Endothelial cell of umbilical vein (primary cell): ENCODE measurements at regions not wholly inside any gene's neighbourhood (a gene's known extent, or its start where the extent isn't known, plus 50 kb on each side); places are given as distances from the start of the nearest gene placed in this dataset.

Experiments used
- BruUV-seq: library from RNA; stranded (reverse); fragments of 400-500 nt; replicated peaks from 2 replicates; lab custom pipeline; 2021; lab: Mats Ljungman, UMichigan
- CTCF ChIA-PET: fragments of 300-600, 350-600 bp; sonication (Branson Sonifier 250); formaldehyde crosslinking; loops from one replicate; lab custom pipeline; 2021; ENCODE audit warnings: antibody characterized with exemption, inconsistent platforms; lab: Charles Lee
- POLR2A ChIA-PET: fragments of 300-600, 350-600 bp; sonication (Branson Sonifier 250); formaldehyde crosslinking; loops from one replicate; lab custom pipeline; 2021; ENCODE audit warnings: antibody characterized with exemption, inconsistent platforms; lab: Charles Lee
- DNase-seq: peaks from one replicate; pipeline ENCODE4 v3.0.0-alpha.2; 2011; ENCODE audit warnings: low read depth, low spot score
- FAIRE-seq: peaks from 2 replicates; lab custom pipeline; 2011; peaks lifted over from hg19 to GRCh38; lab: Jason Lieb, UNC
- H2AFZ ChIP-seq: 2 replicates; pipeline ENCODE4 v1.6.0; 2012; ENCODE audit warnings: low read depth, low read length, control low read depth, inconsistent platforms
- H3K27ac ChIP-seq: 2 replicates; pipeline ENCODE4 v1.5.1; 2011; ENCODE audit warnings: low read depth, mild to moderate bottlenecking, control low read depth, low read length, moderate library complexity; ENCODE audit not compliant: insufficient read depth
- H3K27me3 ChIP-seq, 2 experiments: 2 replicates each; pipeline versions ENCODE4 v1.6.0 to v1.6.1; 2011; ENCODE audit warnings: low read length in 2 of 2, mixed read lengths in 1 of 2; ENCODE audit not compliant: control insufficient read depth in 2 of 2, insufficient read depth in 2 of 2
- H3K36me3 ChIP-seq, 2 experiments: 2 replicates in 1 of 2; 3 replicates in 1 of 2; pipeline ENCODE4 v1.5.1; 2011; ENCODE audit warnings: low read length in 2 of 2, mild to moderate bottlenecking in 1 of 2, moderate library complexity in 1 of 2; ENCODE audit not compliant: control insufficient read depth in 2 of 2, insufficient read depth in 2 of 2; ENCODE audit errors: extremely low read depth in 1 of 2
- H3K4me1 ChIP-seq: 3 replicates; pipeline ENCODE4 v1.5.1; 2011; ENCODE audit warnings: mild to moderate bottlenecking, low read length; ENCODE audit not compliant: control insufficient read depth, insufficient read depth; ENCODE audit errors: extremely low read depth
- H3K4me2 ChIP-seq: 2 replicates; pipeline ENCODE4 v1.6.1; 2011; ENCODE audit warnings: low read length, control low read depth, mixed read lengths; ENCODE audit not compliant: insufficient read depth
- H3K4me3 ChIP-seq, 3 experiments: fragments of 200-600 bp in 1 of 3; sonication (generic), shearing (Covaris generic) in 1 of 3; replicated peaks in 1 of 3; 2 replicates each; pipeline ENCODE4 v1.5.1; 2011 to 2016; ENCODE audit warnings: control low read depth in 3 of 3, low read length in 3 of 3, mild to moderate bottlenecking in 2 of 3, inconsistent platforms in 1 of 3, low read depth in 1 of 3, moderate library complexity in 1 of 3; ENCODE audit not compliant: insufficient read depth in 1 of 3
- H3K79me2 ChIP-seq: 2 replicates; pipeline ENCODE4 v1.6.0; 2012; ENCODE audit warnings: low read length, inconsistent platforms; ENCODE audit not compliant: control insufficient read depth, insufficient read depth
- H3K9ac ChIP-seq: replicated peaks from 2 replicates; pipeline ENCODE3; 2011; ENCODE audit warnings: low read length, control low read depth; ENCODE audit not compliant: insufficient read depth; ENCODE audit errors: extremely low read depth
- H3K9me1 ChIP-seq: replicated peaks from 3 replicates; pipeline ENCODE4 v1.6.0; 2011; ENCODE audit warnings: mild to moderate bottlenecking, low read length; ENCODE audit not compliant: control insufficient read depth, insufficient read depth; ENCODE audit errors: extremely low read depth
- H3K9me3 ChIP-seq: replicated peaks from 2 replicates; pipeline ENCODE4 v1.5.1; 2012; ENCODE audit warnings: low read length, inconsistent platforms; ENCODE audit not compliant: control insufficient read depth, insufficient read depth
- H4K20me1 ChIP-seq: replicated peaks from 2 replicates; pipeline ENCODE3; 2011; ENCODE audit warnings: mild to moderate bottlenecking, low read length; ENCODE audit not compliant: control insufficient read depth, insufficient read depth; ENCODE audit errors: extremely low read depth
- EZH2 ChIP-seq: IDR thresholded peaks from 2 replicates; pipeline ENCODE4 v1.6.1; 2012; ENCODE audit warnings: borderline replicate concordance, low read depth, mild to moderate bottlenecking, moderate library complexity, low read length, inconsistent platforms; ENCODE audit not compliant: severe bottlenecking
- FOS ChIP-seq: IDR thresholded peaks from 2 replicates; pipeline ENCODE4 v1.6.1; 2011; ENCODE audit warnings: mild to moderate bottlenecking, low read length, moderate library complexity, borderline replicate concordance; ENCODE audit not compliant: insufficient read depth
- GATA2 ChIP-seq: IDR thresholded peaks from 2 replicates; pipeline ENCODE4 v1.7.0; 2011; ENCODE audit warnings: low read depth, mild to moderate bottlenecking, moderate library complexity, mixed read lengths, low read length; ENCODE audit not compliant: insufficient read length, insufficient read depth
- JUN ChIP-seq: IDR thresholded peaks from 2 replicates; pipeline ENCODE4 v1.6.1; 2011; ENCODE audit warnings: borderline replicate concordance, low read depth; ENCODE audit not compliant: insufficient read length, insufficient read depth
- MYC ChIP-seq: IDR thresholded peaks from one replicate; pipeline ENCODE4 v1.6.1; 2011; ENCODE audit warnings: mild to moderate bottlenecking, low read depth, low read length
- POLR2A ChIP-seq: IDR thresholded peaks from 2 replicates; pipeline ENCODE4 v1.6.1; 2012; ENCODE audit warnings: low read depth, mild to moderate bottlenecking, control low read depth, low read length
- POLR2AphosphoS5 ChIP-seq: IDR thresholded peaks from 2 replicates; pipeline ENCODE4 v1.6.1; 2012; ENCODE audit warnings: low read depth, mild to moderate bottlenecking, control low read depth, low read length, moderate library complexity; ENCODE audit not compliant: insufficient read depth
- dilution Hi-C: fragments of 300-500 bp; cut with MboI; formaldehyde crosslinking; loops from one replicate; pipeline ENCODE4 v1.15.0; 2019; ENCODE audit warnings: low sequenced_read_pairs; ENCODE audit not compliant: extremely low pct_ligation_motif_present
- intact Hi-C: fragments of 100-400 bp; cut with micrococcal nuclease; formaldehyde crosslinking; loops from one replicate; pipeline ENCODE4 v1.10.0; 2022
- TF ChIP-seq, protein P1 (sequence below), 2 donors: IDR thresholded peaks; 1 replicate in 1 of 2; 2 replicates in 1 of 2; pipeline ENCODE4 v1.5.1; 2011; ENCODE audit warnings: low read length in 2 of 2, mild to moderate bottlenecking in 2 of 2, moderate library complexity in 2 of 2, control low read depth in 1 of 2, inconsistent platforms in 1 of 2, low read depth in 1 of 2; ENCODE audit not compliant: insufficient read depth in 1 of 2; ENCODE audit errors: extremely low read depth in 1 of 2
- TF ChIP-seq, protein P2 (sequence below): IDR thresholded peaks from 2 replicates; pipeline ENCODE4 v1.6.1; 2011; ENCODE audit not compliant: insufficient read depth, insufficient read length

DNA sequence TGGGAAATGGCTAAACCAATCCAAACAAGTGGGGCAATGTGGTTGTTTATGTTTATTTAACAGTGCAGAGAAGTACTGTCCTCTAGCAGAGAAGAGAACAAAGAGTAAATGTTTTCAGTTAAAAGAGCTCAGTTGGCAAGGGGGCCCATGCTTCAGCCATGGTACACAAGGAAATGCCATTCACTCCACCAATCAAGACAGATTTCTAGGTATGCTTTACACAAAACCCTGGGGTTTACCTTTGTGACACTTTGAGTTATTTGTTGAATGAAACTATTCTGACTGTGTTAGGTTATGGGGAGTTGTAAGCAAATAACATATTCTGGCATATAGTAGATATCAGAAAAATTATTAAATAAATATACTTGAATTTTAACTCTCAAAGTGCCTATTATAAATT, 228.5 kb upstream of the MME start:
- H3K27ac ChIP-seq, result no peak overlapping the region
- TF ChIP-seq, protein P1, sequence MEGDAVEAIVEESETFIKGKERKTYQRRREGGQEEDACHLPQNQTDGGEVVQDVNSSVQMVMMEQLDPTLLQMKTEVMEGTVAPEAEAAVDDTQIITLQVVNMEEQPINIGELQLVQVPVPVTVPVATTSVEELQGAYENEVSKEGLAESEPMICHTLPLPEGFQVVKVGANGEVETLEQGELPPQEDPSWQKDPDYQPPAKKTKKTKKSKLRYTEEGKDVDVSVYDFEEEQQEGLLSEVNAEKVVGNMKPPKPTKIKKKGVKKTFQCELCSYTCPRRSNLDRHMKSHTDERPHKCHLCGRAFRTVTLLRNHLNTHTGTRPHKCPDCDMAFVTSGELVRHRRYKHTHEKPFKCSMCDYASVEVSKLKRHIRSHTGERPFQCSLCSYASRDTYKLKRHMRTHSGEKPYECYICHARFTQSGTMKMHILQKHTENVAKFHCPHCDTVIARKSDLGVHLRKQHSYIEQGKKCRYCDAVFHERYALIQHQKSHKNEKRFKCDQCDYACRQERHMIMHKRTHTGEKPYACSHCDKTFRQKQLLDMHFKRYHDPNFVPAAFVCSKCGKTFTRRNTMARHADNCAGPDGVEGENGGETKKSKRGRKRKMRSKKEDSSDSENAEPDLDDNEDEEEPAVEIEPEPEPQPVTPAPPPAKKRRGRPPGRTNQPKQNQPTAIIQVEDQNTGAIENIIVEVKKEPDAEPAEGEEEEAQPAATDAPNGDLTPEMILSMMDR (IDR thresholded peaks at IDR 0.05; ENCODE audit: extremely low read depth in 1 of 2, insufficient read depth in 1 of 2, low read depth in 1 of 2, low read length in 2 of 2), result no peak
- TF ChIP-seq POLR2AphosphoS5 (no peak), POLR2A (no peak), FOS (no peak), GATA2 (no peak), JUN (no peak), MYC (no peak), EZH2 (no peak)
- TF ChIP-seq, protein P2, sequence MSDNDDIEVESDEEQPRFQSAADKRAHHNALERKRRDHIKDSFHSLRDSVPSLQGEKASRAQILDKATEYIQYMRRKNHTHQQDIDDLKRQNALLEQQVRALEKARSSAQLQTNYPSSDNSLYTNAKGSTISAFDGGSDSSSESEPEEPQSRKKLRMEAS, result no peak
- CTCF ChIA-PET, result no interaction called here
- H3K4me1 ChIP-seq, result no peaks in the 10 kb centered on the region
- H3K36me3 ChIP-seq, result no peaks in the 10 kb centered on the region
- H3K4me2 ChIP-seq, result no peak overlapping the region
- DNase-seq (no peak), FAIRE-seq (no peak)
- H3K9me3 ChIP-seq, result no peaks in the 10 kb centered on the region
- no TSS peak for BruUV-seq
- H3K27me3 ChIP-seq, result no peaks in the 10 kb centered on the region
- no peak overlapping the region for H3K4me3 ChIP-seq
- POLR2A ChIA-PET, result no interaction called here
- H3K79me2 ChIP-seq, result no peaks in the 10 kb centered on the region
- H3K9me1 ChIP-seq, result no peaks in the 10 kb centered on the region
- intact Hi-C loops, result no loop called here
- dilution Hi-C loops, result no loop called here
- no peak overlapping the region for H3K9ac ChIP-seq
- H4K20me1 ChIP-seq, result no peaks in the 10 kb centered on the region
- H2AFZ ChIP-seq, result no peak overlapping the region
